ENCODE measurements at regions not wholly inside any gene's neighbourhood (a gene's known extent, or its start where the extent isn't known, plus 50 kb on each side); places are given as distances from the start of the nearest gene placed in this dataset.
A peak's percentile ranks its signal among the peaks of the same experiment; 100 is the strongest.

DNA sequence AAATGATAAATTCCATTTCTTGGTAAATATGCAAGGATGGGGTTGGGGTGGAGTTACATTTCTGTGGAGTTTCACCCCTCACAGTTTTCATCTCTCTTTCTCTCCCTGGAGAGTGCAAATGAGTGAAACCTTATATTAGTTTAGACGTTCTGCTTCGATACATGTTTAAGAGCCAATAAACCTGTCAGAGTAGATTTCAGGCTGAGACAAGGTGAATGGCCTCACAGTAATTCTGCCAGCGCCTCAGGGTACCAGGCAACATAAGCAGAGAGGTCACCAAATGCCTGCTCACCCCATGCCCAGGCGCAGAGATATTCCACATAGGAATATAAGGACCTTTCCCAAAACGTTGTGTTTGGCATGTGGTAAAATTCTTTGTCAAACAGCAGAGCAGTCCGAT, 154.9 kb upstream of the VLDLR start:
- CTCF ChIA-PET, result interaction anchor here (1.1 to 2.1 kb wide), 4 partner anchors 136 to 263 kb away, joined by 3 to 11 read pairs (median 4); no protein-coding TSS in a partner anchor
- ATAC-seq (peak; percentile 4; the same call in 2 of the 3 replicates), DNase-seq (ENCODE audit: low read depth, low spot score) (no peak), FAIRE-seq (no peak)
- H3K4me2 ChIP-seq (ENCODE audit: control insufficient read depth, insufficient read depth), result no peak overlapping the region
- no peaks in the 10 kb centered on the region for H3K36me3 ChIP-seq (ENCODE audit: control insufficient read depth in 2 of 2, insufficient read depth in 2 of 2, low read length in 1 of 2)
- no peak overlapping the region for H3K9ac ChIP-seq (ENCODE audit: control insufficient read depth, insufficient read depth, low read length)
- POLR2A ChIA-PET, result no interaction called here
- SMC1A ChIA-PET (ENCODE audit: uncharacterized antibody, unreplicated experiment), result interaction anchor here (1.0 to 3.8 kb wide), 14 partner anchors 11 to 262 kb away, joined by 3 to 26 read pairs (median 5); no protein-coding TSS in a partner anchor
- RAD21 ChIA-PET (ENCODE audit: unreplicated experiment), result interaction anchor here (0.9 to 2.8 kb wide), 9 partner anchors 8 to 377 kb away, joined by 4 to 24 read pairs (median 7); partner anchors contain the start of gene PUM3
- in situ Hi-C loops (cut with MboI), result no loop called here
- H3K79me2 ChIP-seq (ENCODE audit: control insufficient read depth, insufficient read depth, low read length), result no peaks in the 10 kb centered on the region
- H3K9me3 ChIP-seq (replicated peaks; ENCODE audit: control insufficient read depth, insufficient read depth, low read length), result no peaks in the 10 kb centered on the region
- intact Hi-C loops (cut with micrococcal nuclease; ENCODE audit: unreplicated experiment), result loop anchor here (5.0 kb wide), 3 partner anchors 156 to 376 kb away; partner anchors contain the start of genes PUM3 and VLDLR
- peaks cover 6% of the 10 kb centered on the region; the same call in 1 of the 2 replicates for H3K4me1 ChIP-seq (ENCODE audit: control insufficient read depth, insufficient read depth, low read length)
- no peak overlapping the region for H3K27ac ChIP-seq (ENCODE audit: control insufficient read depth, insufficient read depth)
- no peak overlapping the region for H2AFZ ChIP-seq (ENCODE audit: control insufficient read depth, low read depth, low read length)
- no peaks in the 10 kb centered on the region for H3K27me3 ChIP-seq (replicated peaks in 1 of 2; ENCODE audit: control insufficient read depth in 2 of 2, insufficient read depth in 2 of 2, low read length in 1 of 2)
- H3K4me3 ChIP-seq, result no peak overlapping the region
- 32% methylated on average over 6 of the region's 6 CpGs for WGBS (ENCODE audit: insufficient coverage, insufficient replicate concordance, low lambda C conversion rate, missing lambda C conversion rate)
- H4K20me1 ChIP-seq (ENCODE audit: control insufficient read depth, insufficient read depth), result no peaks in the 10 kb centered on the region
- no TSS peak for BruUV-seq (replicated peaks)
- no peak for TF ChIP-seq BACH1 (IDR thresholded peaks at IDR 0.05; ENCODE audit: borderline replicate concordance)
- no peak for TF ChIP-seq CEBPZ (IDR thresholded peaks at IDR 0.05; ENCODE audit: low read depth, low read length)
- no peak for TF ChIP-seq TAF1 (IDR thresholded peaks at IDR 0.05; ENCODE audit: borderline replicate concordance, low read depth, low read length)
- no peak for TF ChIP-seq BMI1 (IDR thresholded peaks at IDR 0.05; ENCODE audit: borderline replicate concordance)
